Ectodermal cell (in vitro differentiated cells): ENCODE measurements at regions not wholly inside any gene's neighbourhood (a gene's known extent, or its start where the extent isn't known, plus 50 kb on each side); places are given as distances from the start of the nearest gene placed in this dataset.

Experiments used
- H3K27ac ChIP-seq: 2 replicates; pipeline ENCODE4 v1.7.0; 2013; ENCODE audit warnings: mild to moderate bottlenecking, low read depth, low read length; ENCODE audit not compliant: insufficient read depth, poor library complexity, severe bottlenecking
- H3K27me3 ChIP-seq: 2 replicates; pipeline ENCODE4 v1.7.0; 2013; ENCODE audit warnings: mild to moderate bottlenecking, low read length; ENCODE audit not compliant: insufficient read depth, control insufficient read depth, poor library complexity, severe bottlenecking
- H3K36me3 ChIP-seq: one replicate; pipeline ENCODE4 v1.7.0; 2013; ENCODE audit warnings: low read length; ENCODE audit not compliant: control insufficient read depth, insufficient read depth
- H3K4me1 ChIP-seq: one replicate; pipeline ENCODE4 v1.7.0; 2013; ENCODE audit warnings: low read length; ENCODE audit not compliant: control insufficient read depth, insufficient read depth
- H3K4me3 ChIP-seq: 2 replicates; pipeline ENCODE4 v1.7.0; 2013; ENCODE audit warnings: low read depth, low read length, control low read depth; ENCODE audit not compliant: insufficient read depth
- H3K9me3 ChIP-seq: 2 replicates; pipeline ENCODE4 v1.7.0; 2013; ENCODE audit warnings: mild to moderate bottlenecking, low read length, moderate library complexity; ENCODE audit not compliant: control insufficient read depth
- WGBS, 2 experiments: methylation state at CpG; one replicate each; pipeline ENCODE4 v1.1.7; 2013; ENCODE audit warnings: missing lambda C conversion rate in 2 of 2; 5-methylcytosine and 5-hydroxymethylcytosine counted together

GRCh38 chr6:126232671-126233070 lies 107.2 kb upstream of the CENPW start:
- peaks cover 5% of the 10 kb centered on the region for H3K4me1 ChIP-seq
- H3K27ac ChIP-seq, result no peak overlapping the region
- H3K36me3 ChIP-seq, result no peaks in the 10 kb centered on the region
- H3K9me3 ChIP-seq, result no peaks in the 10 kb centered on the region
- H3K27me3 ChIP-seq, result no peaks in the 10 kb centered on the region
- no peak overlapping the region for H3K4me3 ChIP-seq
- WGBS, 2 experiments, result 87 to 100% methylated on average over 1 to 2 of the region's 2 CpGs

GRCh38 chr6:126233192-126233591 lies 106.7 kb upstream of the CENPW start:
- no peaks in the 10 kb centered on the region for H3K9me3 ChIP-seq
- no peaks in the 10 kb centered on the region for H3K27me3 ChIP-seq
- no peaks in the 10 kb centered on the region for H3K4me1 ChIP-seq
- WGBS, 2 experiments, result 88 to 96% methylated on average over 1 of the region's 1 CpG
- H3K36me3 ChIP-seq, result no peaks in the 10 kb centered on the region
- H3K27ac ChIP-seq, result no peak overlapping the region
- no peak overlapping the region for H3K4me3 ChIP-seq

- no peak overlapping the region for H3K27ac ChIP-seq
- no peaks in the 10 kb centered on the region for H3K27me3 ChIP-seq
- no peaks in the 10 kb centered on the region for H3K4me1 ChIP-seq
- 100% methylated on average over 1 of the region's 1 CpG for WGBS, 2 experiments
- no peaks in the 10 kb centered on the region for H3K9me3 ChIP-seq
- H3K4me3 ChIP-seq, result no peak overlapping the region
- no peaks in the 10 kb centered on the region for H3K36me3 ChIP-seq
Observed at GRCh38 chr6:126235363-126235762, 104.6 kb upstream of the CENPW start.

GRCh38 chr6:126245077-126245476 lies 94.8 kb upstream of the CENPW start:
- no peaks in the 10 kb centered on the region for H3K36me3 ChIP-seq
- no peaks in the 10 kb centered on the region for H3K27me3 ChIP-seq
- no peaks in the 10 kb centered on the region for H3K4me1 ChIP-seq
- no peaks in the 10 kb centered on the region for H3K9me3 ChIP-seq
- no peak overlapping the region for H3K27ac ChIP-seq
- WGBS, 2 experiments, result 88% methylated on average over 1 of the region's 1 CpG; no CpG with 5 or more reads in 1 of the 2 experiments
- H3K4me3 ChIP-seq, result no peak overlapping the region

- Histone ChIP-seq H3K27ac (no peak overlapping the region), H3K4me3 (no peak overlapping the region), H3K27me3 (no peaks in the 10 kb centered on the region), H3K4me1 (no peaks in the 10 kb centered on the region), H3K36me3 (no peaks in the 10 kb centered on the region), H3K9me3 (no peaks in the 10 kb centered on the region)
- 87 to 93% methylated on average over 2 of the region's 2 CpGs for WGBS, 2 experiments
Observed at GRCh38 chr6:126252154-126252553, 87.8 kb upstream of the CENPW start.

- 96 to 100% methylated on average over 2 of the region's 2 CpGs for WGBS, 2 experiments
- H3K9me3 ChIP-seq, result no peaks in the 10 kb centered on the region
- H3K36me3 ChIP-seq, result no peaks in the 10 kb centered on the region
- H3K27me3 ChIP-seq, result no peaks in the 10 kb centered on the region
- no peak overlapping the region for H3K27ac ChIP-seq
- H3K4me1 ChIP-seq, result no peaks in the 10 kb centered on the region
- no peak overlapping the region for H3K4me3 ChIP-seq
Observed at GRCh38 chr6:126253431-126253830, 86.5 kb upstream of the CENPW start.

- no peaks in the 10 kb centered on the region for H3K27me3 ChIP-seq
- no peak overlapping the region for H3K4me3 ChIP-seq
- WGBS, 2 experiments, result 94 to 96% methylated on average over 17 to 18 of the region's 18 CpGs
- H3K27ac ChIP-seq, result no peak overlapping the region
- no peaks in the 10 kb centered on the region for H3K4me1 ChIP-seq
- no peaks in the 10 kb centered on the region for H3K9me3 ChIP-seq
- H3K36me3 ChIP-seq, result no peaks in the 10 kb centered on the region
Observed at GRCh38 chr6:126258150-126258549, 81.8 kb upstream of the CENPW start.

GRCh38 chr6:126261792-126262421 lies 78.0 kb upstream of the CENPW start:
- H3K9me3 ChIP-seq, result no peaks in the 10 kb centered on the region
- no peaks in the 10 kb centered on the region for H3K4me1 ChIP-seq
- H3K36me3 ChIP-seq, result no peaks in the 10 kb centered on the region
- WGBS, 2 experiments, result 95 to 96% methylated on average over 7 of the region's 7 CpGs
- H3K27ac ChIP-seq, result no peak overlapping the region
- no peaks in the 10 kb centered on the region for H3K27me3 ChIP-seq
- no peak overlapping the region for H3K4me3 ChIP-seq

GRCh38 chr6:126264265-126264664 lies 75.7 kb upstream of the CENPW start:
- Histone ChIP-seq H3K36me3 (no peaks in the 10 kb centered on the region), H3K27ac (no peak overlapping the region), H3K4me1 (no peaks in the 10 kb centered on the region), H3K27me3 (no peaks in the 10 kb centered on the region), H3K4me3 (no peak overlapping the region), H3K9me3 (no peaks in the 10 kb centered on the region)
- WGBS, 2 experiments, result 100% methylated on average over 1 of the region's 1 CpG; no CpG with 5 or more reads in 1 of the 2 experiments

- H3K4me3 ChIP-seq, result no peak overlapping the region
- H3K27ac ChIP-seq, result no peak overlapping the region
- 85 to 88% methylated on average over 1 of the region's 1 CpG for WGBS, 2 experiments
- H3K9me3 ChIP-seq, result no peaks in the 10 kb centered on the region
- no peaks in the 10 kb centered on the region for H3K36me3 ChIP-seq
- H3K4me1 ChIP-seq, result no peaks in the 10 kb centered on the region
- no peaks in the 10 kb centered on the region for H3K27me3 ChIP-seq
Observed at GRCh38 chr6:126266664-126267063, 73.3 kb upstream of the CENPW start.

- no peaks in the 10 kb centered on the region for H3K27me3 ChIP-seq
- H3K4me3 ChIP-seq, result no peak overlapping the region
- H3K27ac ChIP-seq, result no peak overlapping the region
- no peaks in the 10 kb centered on the region for H3K9me3 ChIP-seq
- 88 to 100% methylated on average over 1 of the region's 1 CpG for WGBS, 2 experiments
- no peaks in the 10 kb centered on the region for H3K4me1 ChIP-seq
- no peaks in the 10 kb centered on the region for H3K36me3 ChIP-seq
Observed at GRCh38 chr6:126267626-126268025, 72.3 kb upstream of the CENPW start.
